Mucosa of gallbladder (tissue), 1 donor: ENCODE measurements at regions not wholly inside any gene's neighbourhood (a gene's known extent, or its start where the extent isn't known, plus 50 kb on each side); places are given as distances from the start of the nearest gene placed in this dataset.
"Not testable (repeated sequence)": the region's sequence is repeated elsewhere in the genome, so short reads cannot be mapped to it uniquely, and the experiment has no call there.

Experiments used
- DNase-seq: peaks from one replicate; pipeline ENCODE4 v3.0.0-alpha.2; 2020; ENCODE audit warnings: low spot score
- donor health status: DM: no; HTN: no; CAD: no.

DNA sequence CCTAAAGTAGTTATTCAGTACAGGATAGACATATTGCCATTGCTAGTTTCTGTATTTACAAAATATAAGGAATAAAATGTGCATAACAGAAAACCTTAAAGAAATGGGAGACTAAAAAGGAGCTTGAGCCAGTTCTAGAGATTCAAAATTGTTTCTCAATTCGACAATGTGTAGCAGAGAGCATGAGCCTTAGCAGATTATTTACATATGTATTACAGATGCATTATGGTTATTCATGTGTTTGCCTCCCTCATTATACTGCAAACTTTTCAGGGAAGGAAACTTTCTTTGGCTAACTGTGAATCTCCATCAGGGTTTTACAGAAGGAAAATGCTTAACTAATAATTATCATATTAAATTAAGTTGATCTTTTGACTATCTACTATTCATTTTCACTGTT, 854.4 kb upstream of the SLC39A10 start:
- no peak for DNase-seq

DNA sequence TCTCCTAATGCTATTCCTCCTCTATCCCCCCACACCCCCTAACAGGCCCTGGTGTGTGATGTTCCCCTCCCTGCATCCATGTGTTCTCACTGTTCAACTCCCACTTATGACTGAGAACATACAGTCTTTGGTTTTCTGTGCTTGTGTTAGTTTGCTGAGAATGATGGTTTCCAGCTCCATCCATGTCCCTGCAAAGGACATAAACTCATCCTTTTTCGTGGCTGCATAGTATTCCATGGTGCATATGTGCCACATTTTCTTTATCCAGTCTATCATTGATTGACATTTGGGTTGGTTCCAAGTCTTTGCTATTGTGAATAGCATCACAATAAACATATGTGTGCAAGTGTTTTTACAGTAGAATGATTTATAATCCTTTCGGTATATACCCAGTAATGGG, 870.0 kb upstream of the SLC39A10 start:
- not testable (repeated sequence) for DNase-seq

GRCh38 chr2:194771394-194771793, 885.6 kb upstream of the SLC39A10 start:
- not testable (repeated sequence) for DNase-seq

DNA sequence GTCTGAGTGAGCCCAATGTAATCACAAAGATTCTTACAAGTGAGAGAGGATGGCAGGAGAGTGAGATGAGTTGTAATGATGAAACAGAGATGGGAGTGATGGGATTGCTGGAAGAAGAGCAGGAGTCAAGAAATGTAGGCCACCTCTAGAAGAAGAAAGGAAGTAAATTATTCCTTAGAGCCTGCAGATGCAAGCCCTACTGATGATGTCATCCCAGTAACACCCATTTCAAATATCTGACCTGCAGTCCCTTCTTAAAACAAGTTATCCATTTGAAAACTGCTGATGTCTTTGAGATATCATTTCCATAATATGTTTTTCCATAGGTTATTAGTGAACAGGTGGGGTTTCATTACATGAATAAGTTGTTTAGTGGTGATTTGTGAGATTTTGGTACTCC, 888.0 kb upstream of the SLC39A10 start:
- no peak for DNase-seq

GRCh38 chr2:194765723-194766122, 891.3 kb upstream of the SLC39A10 start:
- DNase-seq = no peak

GRCh38 chr2:194750926-194751325, 906.1 kb upstream of the SLC39A10 start:
- DNase-seq = no peak

DNA sequence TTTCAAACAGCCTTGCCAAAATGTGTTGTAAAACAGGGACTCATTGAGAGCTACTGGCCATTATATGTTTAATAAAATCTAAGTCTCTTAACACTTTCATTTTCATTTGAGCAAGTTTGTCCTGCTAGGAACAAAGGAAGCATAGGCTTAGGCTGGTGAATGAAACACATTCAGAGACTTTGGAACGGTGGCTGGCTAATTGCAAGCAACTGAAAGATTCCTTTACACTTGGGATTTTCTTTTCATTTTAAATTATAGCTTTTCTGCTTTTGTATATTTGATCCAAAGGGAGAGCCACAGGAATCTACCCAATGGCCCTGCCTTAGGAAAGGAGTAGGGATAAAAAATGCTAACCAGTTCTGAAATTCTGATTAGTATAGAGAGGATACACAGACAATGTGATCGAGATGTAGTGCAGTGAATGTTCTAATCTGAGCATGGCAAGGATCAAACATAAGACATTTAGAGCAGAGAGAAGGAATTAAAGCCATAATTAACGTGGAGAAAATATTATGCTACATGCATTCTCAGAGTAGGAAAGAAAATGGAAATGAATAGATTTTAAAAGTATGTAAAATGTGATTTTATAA, 911.4 kb upstream of the SLC39A10 start:
- DNase-seq = no peak

DNA sequence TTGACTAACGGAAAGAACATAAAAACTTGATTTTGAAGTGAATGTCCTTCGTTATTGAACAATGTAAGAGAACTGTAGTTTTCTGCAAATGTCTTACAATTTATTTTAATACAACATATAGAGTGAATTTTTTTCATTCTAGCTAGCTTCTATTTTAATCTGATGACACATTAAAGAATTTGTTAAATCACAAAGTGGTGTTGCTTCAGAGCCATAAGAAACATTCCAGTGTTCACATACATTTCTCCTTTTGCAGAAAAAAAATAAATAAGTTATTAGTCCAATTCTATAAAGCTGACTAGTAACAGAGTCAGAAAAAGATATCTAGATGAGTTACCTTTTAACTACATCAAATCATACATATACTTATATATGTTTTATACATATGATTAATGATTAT, 914.3 kb upstream of the SLC39A10 start:
- DNase-seq = no peak

GRCh38 chr2:194739217-194739616, 917.8 kb upstream of the SLC39A10 start:
- DNase-seq = no peak

DNA sequence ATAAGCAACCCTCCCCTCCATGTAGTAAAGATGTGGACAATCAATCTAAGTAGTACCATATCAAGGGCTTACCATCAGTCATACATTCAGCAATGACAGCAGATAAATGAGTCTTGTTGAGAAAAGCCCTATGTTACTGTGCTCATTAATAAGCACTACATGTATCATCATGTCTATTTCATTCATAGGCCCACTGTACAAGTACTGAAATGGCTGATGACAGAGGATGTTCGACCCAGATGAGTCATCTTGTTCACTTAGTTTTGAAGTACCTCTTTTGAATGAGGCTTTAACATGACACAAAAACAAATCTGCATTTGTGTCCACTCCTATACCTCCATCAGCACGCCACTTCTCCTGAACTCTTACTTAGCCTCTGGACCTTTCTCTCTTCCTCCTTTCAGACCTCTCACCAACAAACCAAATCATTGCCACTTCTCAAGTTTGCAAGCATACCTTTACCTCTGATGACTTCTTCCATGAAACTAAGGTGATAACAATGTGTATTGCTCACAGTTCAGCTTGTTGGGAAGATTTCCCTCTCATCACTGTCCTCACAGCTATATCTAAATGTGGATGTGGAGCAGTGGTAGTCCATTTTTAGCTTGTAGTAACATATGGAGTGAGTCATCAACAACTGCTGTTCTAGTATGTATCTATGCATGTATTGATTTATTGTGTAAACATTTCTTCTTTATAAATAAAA, 921.0 kb upstream of the SLC39A10 start:
- no peak for DNase-seq

GRCh38 chr2:194730266-194730665, 926.8 kb upstream of the SLC39A10 start:
- no peak for DNase-seq

DNA sequence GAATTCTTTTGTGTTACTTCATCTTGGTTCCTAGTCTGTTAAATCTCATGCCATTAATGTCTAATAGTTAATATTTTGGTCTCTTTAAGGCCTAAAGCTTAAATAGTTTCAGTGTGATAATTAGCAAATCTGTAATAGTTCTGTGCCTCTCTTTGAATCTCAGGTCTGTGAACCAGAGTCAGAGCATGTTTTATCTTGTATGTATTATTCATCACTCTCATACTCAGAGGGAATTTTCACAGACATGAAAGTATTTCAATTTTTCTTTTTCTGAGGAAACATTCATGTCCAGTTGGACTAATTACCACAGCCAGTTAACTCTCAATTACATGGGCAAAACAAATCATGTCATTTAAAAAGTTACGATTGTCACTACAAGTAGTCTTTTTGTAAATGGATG, 931.9 kb upstream of the SLC39A10 start:
- DNase-seq = no peak

- no peak for DNase-seq
Observed at GRCh38 chr2:194723446-194723845, 933.6 kb upstream of the SLC39A10 start.

- DNase-seq = no peak
Observed at GRCh38 chr2:194721227-194721626, 935.8 kb upstream of the SLC39A10 start.

- DNase-seq = no peak
Observed at GRCh38 chr2:194720462-194720861, 936.6 kb upstream of the SLC39A10 start.

DNA sequence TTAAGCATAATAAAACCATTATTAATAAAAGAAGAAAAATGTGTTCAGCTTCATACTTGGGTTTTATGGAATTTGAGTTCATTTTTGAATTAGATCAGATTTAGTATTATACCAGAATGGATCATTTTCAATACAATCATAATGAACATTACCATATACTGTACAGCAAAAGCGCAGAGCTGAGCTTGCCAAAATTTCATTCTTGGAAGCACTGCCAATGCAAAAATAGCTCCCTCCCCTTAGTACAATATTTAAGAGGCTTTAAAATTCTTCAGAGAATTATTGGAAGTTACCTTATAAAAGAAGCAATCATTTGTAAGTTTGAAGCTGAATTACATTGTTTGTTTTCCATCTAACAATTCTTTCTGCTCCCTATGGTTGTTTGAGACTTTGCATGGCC, 938.1 kb upstream of the SLC39A10 start:
- DNase-seq = no peak

- no peak for DNase-seq
Observed at GRCh38 chr2:194714541-194714940, 942.5 kb upstream of the SLC39A10 start.

- no peak for DNase-seq
Observed at GRCh38 chr2:194709840-194710239, 947.2 kb upstream of the SLC39A10 start.

DNA sequence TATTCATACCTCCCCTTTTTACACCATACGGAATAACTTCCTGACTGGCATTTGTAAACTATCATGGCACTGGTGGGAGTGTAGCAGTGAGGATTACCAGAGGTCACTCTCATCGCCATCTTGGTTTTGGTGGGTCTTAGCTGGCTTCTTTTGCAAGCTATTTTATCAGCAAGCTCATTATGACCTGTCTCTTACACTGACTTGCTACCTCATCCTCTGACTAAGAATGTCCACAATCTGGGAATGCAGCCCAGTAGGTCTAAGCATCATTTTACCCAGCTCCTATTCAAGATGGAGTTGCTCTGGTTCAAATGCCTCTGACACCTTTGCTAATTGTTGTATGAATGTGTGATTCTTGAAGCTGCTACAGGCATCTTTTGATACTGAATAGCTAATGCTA, 950.8 kb upstream of the SLC39A10 start:
- DNase-seq = no peak

- no peak for DNase-seq
Observed at GRCh38 chr2:194705398-194705797, 951.6 kb upstream of the SLC39A10 start.

DNA sequence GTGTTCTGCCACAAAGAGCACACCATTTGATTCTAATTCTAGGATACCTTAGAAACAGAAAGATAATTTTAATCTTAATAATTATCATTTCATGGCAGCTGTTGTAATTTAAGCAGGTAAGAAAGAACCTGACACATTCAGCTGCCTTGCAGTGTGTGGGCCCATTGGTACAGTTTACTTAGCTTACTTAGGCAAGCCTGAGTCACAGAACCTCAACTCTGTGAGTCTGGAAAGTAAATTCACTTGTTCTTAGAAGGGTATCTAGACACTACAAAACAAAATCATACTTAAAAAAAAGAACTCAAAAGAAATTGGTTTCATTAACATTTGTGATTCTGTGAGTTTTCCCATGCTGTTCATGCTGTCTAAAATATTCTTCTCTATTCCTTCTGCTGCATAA, 956.3 kb upstream of the SLC39A10 start:
- no peak for DNase-seq

- DNase-seq = no peak
Observed at GRCh38 chr2:194700116-194700515, 956.9 kb upstream of the SLC39A10 start.

DNA sequence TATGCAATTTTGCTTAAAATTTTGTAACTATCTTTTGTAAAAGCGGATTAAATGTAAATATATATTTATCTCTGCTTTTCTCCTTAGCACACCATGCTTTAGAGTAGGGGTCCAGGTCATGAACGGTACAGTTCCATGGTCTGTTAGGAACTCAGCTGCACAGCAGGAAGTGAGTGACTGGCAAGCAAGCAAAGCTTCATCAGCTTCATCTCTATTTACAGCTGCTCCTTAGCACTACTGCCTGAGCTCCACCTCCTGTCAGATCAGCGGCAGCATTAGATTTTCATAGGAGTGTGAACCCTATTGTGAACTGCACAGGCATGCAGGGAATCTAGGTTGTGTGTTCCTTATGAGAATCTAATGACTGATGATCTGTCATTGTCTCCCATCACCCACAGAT, 959.0 kb upstream of the SLC39A10 start:
- no peak for DNase-seq

- DNase-seq = no peak
Observed at GRCh38 chr2:194697439-194697838, 959.6 kb upstream of the SLC39A10 start.
